PC-9 (cell line): ENCODE measurements at regions not wholly inside any gene's neighbourhood (a gene's known extent, or its start where the extent isn't known, plus 50 kb on each side); places are given as distances from the start of the nearest gene placed in this dataset.
A peak's percentile ranks its signal among the peaks of the same experiment; 100 is the strongest.

ENCODE experiments used
- BruUV-seq: library from RNA; stranded (reverse); fragments of 400-500 nt; replicated peaks from 2 replicates; lab custom pipeline; 2021; lab: Mats Ljungman, UMichigan
- CTCF ChIA-PET: fragments of 300-600 bp; sonication (Branson Sonifier 250); formaldehyde crosslinking; loops from one replicate; lab custom pipeline; 2022; ENCODE audit warnings: antibody characterized with exemption; lab: Charles Lee
- POLR2A ChIA-PET: fragments of 300-600 bp; sonication (Branson Sonifier 250); formaldehyde crosslinking; loops from one replicate; lab custom pipeline; 2022; ENCODE audit warnings: antibody characterized with exemption; ENCODE audit not compliant: unreplicated experiment; lab: Charles Lee
- DNase-seq, 2 experiments: peaks; one replicate each; pipeline versions ENCODE4 v3.0.0 to v3.0.0-alpha.2; 2015 to 2022; ENCODE audit warnings: mixed read lengths in 1 of 2
- H2AFZ ChIP-seq: fragments of 200-600 bp; sonication (generic); 2 replicates; pipeline ENCODE4 v1.8.1; 2017; ENCODE audit warnings: antibody characterized with exemption
- H3F3A ChIP-seq: fragments of 200-600 bp; sonication (generic); 2 replicates; pipeline ENCODE4 v1.8.1; 2017; ENCODE audit warnings: antibody characterized with exemption, mild to moderate bottlenecking, low read depth; ENCODE audit not compliant: insufficient read depth
- H3K27ac ChIP-seq: fragments of 200-600 bp; sonication (generic); 2 replicates; pipeline ENCODE4 v1.6.1; 2016; ENCODE audit warnings: mixed run types
- H3K27me3 ChIP-seq: fragments of 200-600 bp; sonication (generic); 2 replicates; pipeline ENCODE4 v1.6.1; 2016; ENCODE audit warnings: low read depth, mixed run types; ENCODE audit not compliant: insufficient read depth
- H3K36me3 ChIP-seq: fragments of 200-600 bp; sonication (generic); 2 replicates; pipeline ENCODE4 v1.6.1; 2016; ENCODE audit warnings: low read depth, mixed run types
- H3K4me1 ChIP-seq: fragments of 200-600 bp; sonication (generic); replicated peaks from 2 replicates; pipeline ENCODE4 v1.6.1; 2016; ENCODE audit warnings: mixed run types; ENCODE audit not compliant: insufficient read depth
- H3K4me2 ChIP-seq: fragments of 200-600 bp; sonication (generic); 2 replicates; pipeline ENCODE4 v1.6.1; 2017; ENCODE audit warnings: mixed run types
- H3K4me3 ChIP-seq: fragments of 200-600 bp; sonication (generic); 2 replicates; pipeline ENCODE4 v1.6.1; 2016; ENCODE audit warnings: mixed run types
- H3K79me2 ChIP-seq: fragments of 200-600 bp; sonication (generic); 2 replicates; pipeline ENCODE4 v1.6.1; 2017; ENCODE audit warnings: low read depth, mixed run types
- H3K9me2 ChIP-seq: fragments of 200-600 bp; sonication (generic); 2 replicates; pipeline ENCODE4 v1.8.1; 2017; ENCODE audit warnings: mild to moderate bottlenecking; ENCODE audit not compliant: insufficient read depth
- H3K9me3 ChIP-seq: fragments of 200-600 bp; sonication (generic); 2 replicates; pipeline ENCODE4 v1.8.1; 2016; ENCODE audit warnings: low read depth; ENCODE audit not compliant: insufficient read depth
- H4K20me1 ChIP-seq: fragments of 200-600 bp; sonication (generic); 2 replicates; pipeline ENCODE4 v1.8.1; 2017; ENCODE audit not compliant: insufficient read depth
- CTCF ChIP-seq: fragments of 200-600 bp; sonication (generic); conservative IDR thresholded peaks from 2 replicates; pipeline ENCODE4 v1.6.1; 2017; ENCODE audit warnings: mixed run types, antibody characterized with exemption, mild to moderate bottlenecking, moderate library complexity
- EZH2 ChIP-seq: fragments of 200-600 bp; sonication (generic); IDR thresholded peaks from 2 replicates; pipeline ENCODE4 v1.8.0; 2017; ENCODE audit warnings: antibody characterized with exemption, low read depth
- intact Hi-C: fragments of 100-400 bp; cut with micrococcal nuclease; formaldehyde crosslinking; loops from one replicate; pipeline ENCODE4 v1.10.0; 2022; ENCODE audit not compliant: unreplicated experiment

GRCh38 chr6:7050872-7051779, 56.6 kb upstream of the RREB1 start:
- Histone ChIP-seq H3K4me1 (peaks cover 18% of the 10 kb centered on the region), H3K9me3 (no peaks in the 10 kb centered on the region), H3K27ac (peak overlapping the region; percentile 93), H3K27me3 (no peaks in the 10 kb centered on the region), H2AFZ (peak overlapping the region; percentile 72), H4K20me1 (no peaks in the 10 kb centered on the region), H3K36me3 (no peaks in the 10 kb centered on the region), H3K4me3 (peak overlapping the region; percentile 67), H3K79me2 (no peaks in the 10 kb centered on the region), H3F3A (peaks cover 16% of the 10 kb centered on the region), H3K4me2 (peak overlapping the region; percentile 63), H3K9me2 (no peaks in the 10 kb centered on the region)
- ChIA-PET CTCF (no interaction called here), POLR2A (interaction anchor here (0.6 to 1.2 kb wide), 6 partner anchors 62 to 455 kb away, joined by 3 to 12 read pairs (median 6); no protein-coding TSS in a partner anchor)
- intact Hi-C loops: loop anchor here (1.0 to 10.0 kb wide), 9 partner anchors 56 to 374 kb away; partner anchors contain the start of gene RREB1
- BruUV-seq: TSS peak; percentile 96
- TF ChIP-seq CTCF (no peak), EZH2 (no peak)
- DNase-seq: peak; percentile 86 to 95

- ChIA-PET POLR2A (interaction anchor here (0.7 to 1.2 kb wide), 2 partner anchors 61 to 87 kb away, joined by 5 to 12 read pairs; no protein-coding TSS in a partner anchor), CTCF (interaction anchor here (0.6 kb wide), 2 partner anchors 58 to 190 kb away, joined by 3 read pairs; no protein-coding TSS in a partner anchor)
- peak overlapping the region; percentile 93 for H3K27ac ChIP-seq
- TF ChIP-seq EZH2 (no peak), CTCF (no peak)
- peak overlapping the region; percentile 72 for H2AFZ ChIP-seq
- no peaks in the 10 kb centered on the region for H3K9me3 ChIP-seq
- intact Hi-C loops: loop anchor here (1.0 to 10.0 kb wide), 9 partner anchors 55 to 375 kb away; partner anchors contain the start of gene RREB1
- peak overlapping the region; percentile 63 for H3K4me2 ChIP-seq
- H3F3A ChIP-seq: peaks cover 20% of the 10 kb centered on the region
- peak overlapping the region; percentile 67 for H3K4me3 ChIP-seq
- peak; percentile 52 to 61 for DNase-seq
- no peaks in the 10 kb centered on the region for H3K79me2 ChIP-seq
- peaks cover 18% of the 10 kb centered on the region for H3K4me1 ChIP-seq
- H4K20me1 ChIP-seq: no peaks in the 10 kb centered on the region
- H3K9me2 ChIP-seq: no peaks in the 10 kb centered on the region
- H3K27me3 ChIP-seq: no peaks in the 10 kb centered on the region
- no peaks in the 10 kb centered on the region for H3K36me3 ChIP-seq
- BruUV-seq: no TSS peak
Observed at GRCh38 chr6:7051780-7052442, 55.9 kb upstream of the RREB1 start.

GRCh38 chr6:7052443-7053011, 55.2 kb upstream of the RREB1 start:
- BruUV-seq: no TSS peak

More at GRCh38 chr6:7052443-7053011, 55.2 kb upstream of the RREB1 start:
- peak overlapping the region; percentile 67 for H3K4me3 ChIP-seq
- intact Hi-C loops: loop anchor here (5.0 to 10.0 kb wide), 4 partner anchors 230 to 375 kb away; no protein-coding TSS in a partner anchor
- no peaks in the 10 kb centered on the region for H4K20me1 ChIP-seq
- H3K9me3 ChIP-seq: no peaks in the 10 kb centered on the region
- H3K79me2 ChIP-seq: no peaks in the 10 kb centered on the region
- H3K4me1 ChIP-seq: peaks cover 18% of the 10 kb centered on the region
- POLR2A ChIA-PET: interaction anchor here (0.6 to 1.2 kb wide), 4 partner anchors 15 to 185 kb away, joined by 4 to 5 read pairs (median 5); no protein-coding TSS in a partner anchor
- no peaks in the 10 kb centered on the region for H3K9me2 ChIP-seq
- H2AFZ ChIP-seq: no peak overlapping the region
- CTCF ChIA-PET: interaction anchor here (0.6 to 1.3 kb wide), 3 partner anchors 57 to 328 kb away, joined by 3 read pairs; no protein-coding TSS in a partner anchor
- H3K36me3 ChIP-seq: no peaks in the 10 kb centered on the region
- 0 out of 2 replicates have a peak overlapping the region, but pooled peaks have one; percentile 12 for H3K27ac ChIP-seq
- H3F3A ChIP-seq: peaks cover 23% of the 10 kb centered on the region
- DNase-seq: peak; percentile 38 to 50
- H3K27me3 ChIP-seq: no peaks in the 10 kb centered on the region
- H3K4me2 ChIP-seq: peak overlapping the region; percentile 63
- TF ChIP-seq CTCF (no peak), EZH2 (no peak)
